HG02970 (cell line): ENCODE measurements at regions not wholly inside any gene's neighbourhood (a gene's known extent, or its start where the extent isn't known, plus 50 kb on each side); places are given as distances from the start of the nearest gene placed in this dataset.
"Not testable (repeated sequence)": the region's sequence is repeated elsewhere in the genome, so short reads cannot be mapped to it uniquely, and the experiment has no call there.

ENCODE experiments used
- ATAC-seq: cut with Tn5 transposase; IDR thresholded peaks from one replicate; pipeline ENCODE4 v1.9.1; 2021; ENCODE audit warnings: mild to moderate bottlenecking, moderate library complexity, moderate number of reproducible peaks; ENCODE audit not compliant: unreplicated experiment, low FRiP score

DNA sequence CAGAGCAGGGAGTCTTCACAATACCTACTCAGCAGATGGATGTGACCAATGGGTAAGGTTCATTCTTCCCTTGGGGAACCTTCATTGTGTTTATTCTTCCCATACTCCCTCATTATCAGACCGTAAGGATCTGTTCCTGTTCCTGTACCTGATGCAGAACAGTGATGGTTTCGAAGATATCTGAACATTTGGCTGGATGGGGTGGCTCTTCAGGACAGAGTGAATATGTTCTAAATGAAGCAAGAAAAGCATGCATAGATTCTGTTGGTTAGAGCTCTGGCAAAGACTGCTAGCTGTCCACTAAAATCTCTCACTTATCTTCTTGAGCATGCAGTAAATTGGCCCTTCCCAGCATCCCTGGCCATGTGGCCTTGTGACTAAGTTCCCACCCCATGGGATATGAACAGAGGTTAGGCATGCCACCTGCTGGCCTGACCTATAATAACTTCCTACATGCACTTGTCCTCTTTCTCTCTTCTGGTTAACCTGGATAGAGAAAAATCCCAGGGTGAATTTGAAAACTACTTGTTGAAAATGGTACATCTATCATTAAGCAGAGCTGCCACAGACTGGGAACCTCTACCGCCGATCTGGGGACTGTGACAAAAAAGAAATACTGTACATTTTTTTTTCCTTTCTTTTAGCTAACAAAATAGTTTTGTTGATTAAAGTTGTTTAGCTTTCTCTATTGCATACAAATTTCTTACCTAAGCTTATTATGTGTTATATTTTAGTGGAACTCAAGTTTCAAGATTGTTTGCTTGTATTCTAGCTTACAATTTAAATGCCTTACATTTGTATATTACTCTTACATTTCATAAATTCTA lies 60.0 kb upstream of the BANK1 start:
- ATAC-seq: peak; percentile 78

- ATAC-seq: no peak
Measured at GRCh38 chr4:101727238-101727637, 63.3 kb upstream of the BANK1 start.

GRCh38 chr4:101724093-101724492 lies 66.4 kb upstream of the BANK1 start:
- ATAC-seq: no peak

- ATAC-seq: no peak
Measured at GRCh38 chr4:101718810-101719209, 71.7 kb upstream of the BANK1 start.

GRCh38 chr4:101711590-101712260 lies 78.8 kb upstream of the BANK1 start:
- no peak for ATAC-seq

DNA sequence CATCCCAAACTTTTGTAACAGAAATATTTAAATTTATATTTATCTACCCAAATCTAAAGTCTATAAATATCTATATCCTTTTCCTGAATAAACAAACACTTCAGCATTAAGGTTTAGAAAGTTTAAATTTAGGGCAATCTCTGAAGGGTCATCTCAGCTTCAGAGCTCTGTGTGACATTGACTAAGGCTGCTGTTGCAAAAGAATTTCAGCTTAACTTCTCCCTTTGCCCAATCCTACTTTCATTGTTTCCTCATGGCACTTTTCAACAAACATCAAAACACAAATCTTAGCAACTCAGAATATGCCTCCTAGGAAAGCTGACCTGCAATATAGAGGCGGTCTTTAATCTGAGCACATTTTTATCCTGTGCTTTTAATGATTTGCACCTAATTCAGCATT lies 79.7 kb upstream of the BANK1 start:
- no peak for ATAC-seq

DNA sequence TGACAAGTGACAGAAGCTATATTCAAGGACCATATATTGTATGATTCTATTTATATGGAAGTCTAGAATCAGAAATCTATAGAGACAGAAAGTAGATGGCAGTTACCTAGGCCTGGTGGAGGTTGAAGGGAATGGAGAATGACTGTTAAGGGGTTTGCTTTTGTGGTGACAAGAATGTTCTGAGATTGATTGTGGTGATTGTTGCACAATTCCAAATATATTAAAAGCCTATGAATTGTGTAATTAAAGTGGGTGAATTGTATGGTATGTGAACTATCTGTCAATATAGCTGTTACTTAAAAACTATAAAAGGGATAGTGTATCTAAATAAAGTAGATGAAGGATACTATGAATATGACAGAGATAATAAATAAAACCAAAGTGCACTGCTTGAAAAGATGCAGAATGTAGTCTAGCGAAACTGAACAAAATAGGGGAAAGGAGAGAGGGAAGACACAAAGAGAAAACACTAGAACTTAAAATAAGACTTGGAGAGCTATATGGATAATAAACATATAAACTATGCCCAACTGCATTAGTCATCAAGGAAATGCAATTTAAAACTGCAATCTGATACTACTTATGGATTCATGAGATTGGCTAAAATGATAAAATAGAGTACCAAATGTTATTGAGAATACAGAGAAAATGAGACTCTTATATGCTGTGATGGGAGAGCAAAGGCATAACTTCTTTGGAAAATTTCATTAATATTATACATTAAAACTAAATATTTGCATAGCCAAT lies 82.1 kb upstream of the BANK1 start:
- no peak for ATAC-seq

DNA sequence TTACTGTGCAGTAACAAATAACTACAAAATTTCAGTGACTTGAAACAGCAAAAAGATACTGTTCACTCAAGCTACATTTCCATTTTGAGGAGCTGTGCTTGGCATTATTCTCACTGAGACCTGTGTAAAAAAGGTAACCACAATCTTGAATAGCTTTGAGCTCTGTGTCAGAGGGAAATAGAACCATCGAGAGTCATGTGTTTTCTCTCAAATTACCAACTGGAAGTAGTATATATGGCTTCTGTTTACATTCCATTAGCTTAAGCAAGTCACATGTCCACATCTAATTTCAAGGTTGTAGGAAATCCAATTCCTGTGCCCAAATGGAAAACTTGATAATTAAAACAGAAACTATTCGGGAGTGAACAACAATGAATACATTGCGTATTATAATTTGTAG lies 82.9 kb upstream of the BANK1 start:
- no peak for ATAC-seq

GRCh38 chr4:101706535-101707057 lies 83.9 kb upstream of the BANK1 start:
- no peak for ATAC-seq

DNA sequence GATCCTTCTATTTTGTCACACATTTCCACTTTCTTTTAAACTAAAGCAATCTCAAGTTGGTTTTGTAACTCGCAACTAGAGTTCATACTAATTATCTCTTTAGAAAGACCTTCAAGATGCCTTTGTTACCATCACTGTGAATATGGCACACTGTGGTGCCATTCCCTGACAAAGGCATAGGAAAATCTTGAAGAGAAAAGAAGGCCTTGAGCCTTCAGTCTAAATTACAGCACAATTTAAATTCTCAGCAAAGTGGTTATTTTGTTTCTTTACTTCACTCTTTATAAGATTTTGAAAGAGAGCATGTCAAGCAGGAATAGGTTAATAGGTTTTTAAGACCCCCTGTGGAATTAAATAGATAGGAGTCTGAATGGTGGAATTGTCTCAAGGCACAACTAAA lies 89.0 kb upstream of the BANK1 start:
- no peak for ATAC-seq

DNA sequence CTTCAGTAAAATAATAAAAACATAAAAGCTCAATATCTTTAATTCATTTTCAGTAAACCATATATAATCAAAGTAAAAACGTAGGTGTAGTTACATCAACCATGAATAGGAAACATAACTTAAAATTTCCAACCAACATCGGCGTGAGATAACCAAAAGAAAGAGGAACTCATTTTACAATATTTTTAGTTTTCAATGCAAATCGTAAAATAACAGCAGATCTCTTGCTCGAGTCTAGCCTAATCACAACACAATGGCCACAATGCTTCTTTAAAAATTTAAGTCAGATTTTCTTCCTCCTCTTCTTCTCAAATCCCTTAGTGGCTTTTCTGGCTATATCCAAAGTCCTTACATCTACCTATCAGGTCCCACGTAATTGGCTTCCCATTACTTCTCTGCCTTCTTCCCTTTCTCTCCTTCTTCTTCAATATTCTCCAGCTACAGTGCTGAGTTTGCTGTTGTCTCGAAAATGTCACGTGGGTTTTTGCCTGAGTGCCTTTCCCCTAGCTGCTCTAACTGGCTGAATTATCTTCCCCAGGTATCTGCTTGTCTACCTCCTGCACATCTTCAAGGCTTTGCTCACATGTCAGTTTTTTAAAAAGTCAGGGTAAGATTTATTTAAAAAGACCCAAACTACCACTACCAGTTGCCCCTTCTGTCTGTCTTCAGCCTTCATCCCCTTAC lies 90.9 kb upstream of the BANK1 start:
- no peak for ATAC-seq

- ATAC-seq: no peak
Measured at GRCh38 chr4:101697266-101697665, 93.3 kb upstream of the BANK1 start.

DNA sequence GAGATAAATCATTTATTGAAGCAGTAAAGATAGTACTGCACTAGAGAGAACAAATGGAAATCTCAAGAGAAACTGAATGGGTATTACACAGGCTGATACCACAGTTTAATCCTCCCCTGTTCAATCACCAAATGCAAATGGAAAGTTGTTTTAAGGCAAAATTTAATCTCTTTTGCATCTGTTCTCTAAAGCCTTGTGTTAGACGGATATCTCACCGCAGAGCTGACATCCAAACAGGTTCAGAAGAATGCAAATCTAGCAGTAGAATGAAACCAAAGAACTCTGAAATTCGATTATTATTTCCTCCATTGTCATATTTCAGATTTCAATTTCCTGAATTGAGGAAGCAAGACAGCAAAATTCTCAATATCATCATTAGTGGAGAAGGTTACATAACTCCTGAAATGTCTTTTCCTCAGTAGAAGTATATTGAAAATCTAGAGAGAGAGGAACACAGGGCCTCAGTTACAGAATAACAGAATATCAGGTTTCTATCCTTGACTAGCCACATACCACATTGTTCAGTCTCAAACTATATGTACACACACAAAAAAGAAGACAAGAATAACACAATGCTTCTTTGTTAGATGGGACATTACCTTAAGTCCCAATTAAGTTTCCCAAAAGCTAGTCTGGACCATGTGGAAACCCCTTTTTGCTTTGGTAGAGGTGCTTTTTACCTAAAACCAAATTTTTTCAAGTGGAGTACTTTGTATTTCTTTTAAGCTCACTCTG lies 94.1 kb upstream of the BANK1 start:
- ATAC-seq: no peak

DNA sequence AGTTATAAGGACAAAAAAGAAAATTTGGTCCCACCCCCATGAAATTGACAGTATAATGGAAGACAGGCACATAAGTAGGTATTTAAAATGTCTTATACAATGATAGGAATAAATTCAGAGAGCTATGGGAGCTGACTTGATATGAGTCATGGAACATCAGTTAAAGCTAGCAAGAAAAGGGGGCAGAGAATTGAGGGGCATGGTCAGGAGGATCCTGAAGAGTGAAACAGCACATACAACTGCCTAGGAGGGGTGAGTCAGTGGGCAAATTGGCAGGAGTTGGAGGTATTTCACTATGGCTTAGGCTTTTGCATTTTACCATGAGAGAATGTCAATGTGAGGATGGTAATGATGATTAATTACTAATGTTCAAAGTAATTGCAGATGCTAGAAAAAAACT lies 95.4 kb upstream of the BANK1 start:
- no peak for ATAC-seq

GRCh38 chr4:101694403-101694802 lies 96.1 kb upstream of the BANK1 start:
- not testable (repeated sequence) for ATAC-seq

DNA sequence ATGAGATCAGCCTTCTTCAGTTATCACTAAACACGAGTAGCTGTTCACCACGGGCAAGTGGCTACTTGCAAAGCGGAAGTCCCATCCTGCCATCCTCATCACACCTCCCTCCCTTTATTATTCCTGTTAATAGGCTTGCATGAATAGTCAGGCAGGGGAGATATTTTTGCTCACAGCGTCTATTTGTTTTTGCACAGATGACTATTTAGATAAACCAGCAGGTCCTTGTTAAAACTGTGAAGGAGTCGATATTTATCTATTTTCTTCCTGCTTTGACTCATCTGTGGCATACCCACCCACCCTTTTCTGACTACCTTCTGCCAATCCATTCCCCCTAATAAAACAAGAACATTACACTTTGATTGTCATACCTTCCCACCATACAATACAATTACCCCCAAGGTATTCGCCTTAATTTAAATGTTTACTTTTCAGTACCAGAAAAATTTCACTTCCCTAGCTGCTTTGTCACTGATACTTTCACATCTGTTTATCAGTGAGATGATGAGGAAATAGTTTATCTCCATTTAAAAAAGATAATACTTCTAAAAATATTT lies 96.6 kb upstream of the BANK1 start:
- no peak for ATAC-seq

DNA sequence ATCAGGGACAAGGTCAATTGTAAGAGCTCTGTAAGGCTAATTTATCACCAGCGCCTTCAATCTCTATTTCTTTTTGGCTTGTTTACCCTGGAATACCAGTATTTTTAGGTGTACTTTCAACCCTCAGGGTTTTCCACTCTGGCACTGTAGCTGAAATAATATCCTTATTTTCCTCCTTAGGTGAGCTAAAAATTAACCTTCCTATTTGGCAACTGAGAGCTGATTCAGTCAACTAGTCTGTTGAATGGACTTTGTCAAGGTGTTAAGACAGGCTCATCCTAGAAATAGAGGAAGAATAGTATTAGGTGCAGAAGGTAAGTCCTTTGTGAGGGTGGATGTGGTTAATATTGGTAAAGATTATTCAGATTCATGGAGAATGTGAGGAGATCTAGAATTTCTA lies 101.3 kb upstream of the BANK1 start:
- no peak for ATAC-seq

DNA sequence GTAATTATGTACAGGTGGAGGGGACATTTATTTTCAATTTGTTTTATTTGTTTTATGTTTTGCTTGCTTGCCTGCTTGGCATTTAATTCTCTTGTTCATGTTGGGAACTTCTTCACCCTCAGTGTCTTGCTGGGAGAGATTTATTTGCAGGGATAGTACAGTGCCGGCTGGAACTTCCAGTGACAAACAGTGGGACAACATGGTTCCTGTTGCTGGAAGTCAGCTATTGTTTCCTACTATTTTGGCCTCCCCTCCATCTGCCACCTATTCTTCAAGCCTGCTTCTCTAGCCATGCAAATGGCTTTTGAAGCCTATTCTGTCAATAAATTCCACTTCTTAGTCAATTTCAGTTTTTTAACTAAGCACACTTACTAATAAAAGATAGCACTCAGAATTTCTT lies 105.4 kb upstream of the BANK1 start:
- no peak for ATAC-seq

- no peak for ATAC-seq
Measured at GRCh38 chr4:101682946-101683345, 107.6 kb upstream of the BANK1 start.

- no peak for ATAC-seq
Measured at GRCh38 chr4:101678180-101678579, 112.3 kb upstream of the BANK1 start.
